Kidney (tissue), 13 donors: ENCODE measurements at regions not wholly inside any gene's neighbourhood (a gene's known extent, or its start where the extent isn't known, plus 50 kb on each side); places are given as distances from the start of the nearest gene placed in this dataset.

Source experiments
- DNase-seq, 5 donors: peaks; one replicate each; pipeline ENCODE4 v3.0.0-alpha.2; 2013 to 2020
- FAIRE-seq: peaks from 2 replicates; lab custom pipeline; 2012; peaks lifted over from hg19 to GRCh38; lab: Jason Lieb, UNC
- H3K27ac ChIP-seq, 2 donors: one replicate each; pipeline ENCODE4 v1.7.0; 2013; ENCODE audit warnings: low read depth in 2 of 2, low read length in 2 of 2, inconsistent platforms in 1 of 2
- H3K27me3 ChIP-seq: one replicate; pipeline ENCODE4 v1.7.1; 2013; ENCODE audit warnings: low read length, inconsistent platforms; ENCODE audit not compliant: control insufficient read depth, insufficient read depth
- H3K36me3 ChIP-seq, 3 donors: one replicate each; pipeline versions ENCODE4 v1.7.0 to v1.7.1; 2013; ENCODE audit warnings: low read length in 3 of 3, control low read depth in 1 of 3, inconsistent platforms in 1 of 3; ENCODE audit not compliant: insufficient read depth in 3 of 3, control insufficient read depth in 2 of 3
- H3K4me1 ChIP-seq, 3 donors: one replicate each; pipeline versions ENCODE4 v1.7.0 to v1.7.1; 2013; ENCODE audit warnings: low read length in 3 of 3, inconsistent platforms in 1 of 3, low read depth in 1 of 3; ENCODE audit not compliant: control insufficient read depth in 2 of 3, insufficient read depth in 2 of 3
- H3K4me3 ChIP-seq, 3 donors: one replicate each; pipeline versions ENCODE4 v1.7.0 to v1.8.1; 2013; ENCODE audit warnings: low read length in 3 of 3, control low read depth in 1 of 3, inconsistent platforms in 1 of 3
- H3K9ac ChIP-seq, 3 donors: one replicate each; pipeline versions ENCODE4 v1.7.0 to v1.7.1; 2013; ENCODE audit warnings: low read length in 3 of 3, control low read depth in 1 of 3, inconsistent platforms in 1 of 3
- H3K9me3 ChIP-seq, 3 donors: one replicate each; pipeline versions ENCODE4 v1.7.0 to v1.7.1; 2013; ENCODE audit warnings: low read length in 3 of 3, control low read depth in 1 of 3, inconsistent platforms in 1 of 3; ENCODE audit not compliant: control insufficient read depth in 2 of 3, insufficient read depth in 1 of 3
- CTCF ChIP-seq: IDR thresholded peaks from 3 replicates; pipeline ENCODE4 v1.5.1; 2012; ENCODE audit warnings: mild to moderate bottlenecking, moderate library complexity, borderline replicate concordance; ENCODE audit not compliant: insufficient read depth; ENCODE audit errors: extremely low read depth
- intact Hi-C: fragments of 100-400 bp; cut with DNase I; formaldehyde crosslinking; loops from one replicate; pipeline ENCODE4 v1.11.1; 2022
- donor health status: control.
- donor health status: control.
- donor health status: control.
- donor health status: control.
- donor health status: control.
- donor health status: DM: yes; HTN: yes; CAD: no.
- donor health status: Normal renal cell carcinoma (clear cell type).

- Histone ChIP-seq H3K36me3 (no peaks in the 10 kb centered on the region), H3K4me3 (no peak overlapping the region), H3K27ac (no peak overlapping the region), H3K9ac (no peak overlapping the region), H3K27me3 (no peaks in the 10 kb centered on the region), H3K9me3 (peaks cover 0 to 8% (median 0%) of the 10 kb centered on the region in 3 donors), H3K4me1 (no peaks in the 10 kb centered on the region)
- DNase-seq (no peak), FAIRE-seq (no peak)
- intact Hi-C loops: no loop called here
- no peak for TF ChIP-seq CTCF
These were observed 178.9 kb upstream of the MGAT4C start for GRCh38 chr12:86435053-86435452.

- no peak for TF ChIP-seq CTCF
- intact Hi-C loops: no loop called here
- H3K9me3 ChIP-seq: peaks cover 0 to 12% (median 0%) of the 10 kb centered on the region in 3 donors
- H3K9ac ChIP-seq: no peak overlapping the region
- no peak overlapping the region for H3K4me3 ChIP-seq
- no peak for FAIRE-seq
- no peaks in the 10 kb centered on the region for H3K27me3 ChIP-seq
- H3K4me1 ChIP-seq: no peaks in the 10 kb centered on the region
- no peaks in the 10 kb centered on the region for H3K36me3 ChIP-seq
- H3K27ac ChIP-seq: no peak overlapping the region
- DNase-seq: no peak
These were observed 173.6 kb upstream of the MGAT4C start for GRCh38 chr12:86429824-86430223.

- TF ChIP-seq CTCF: no peak
- Histone ChIP-seq H3K4me1 (no peaks in the 10 kb centered on the region), H3K27ac (no peak overlapping the region), H3K27me3 (no peaks in the 10 kb centered on the region), H3K9me3 (no peaks in the 10 kb centered on the region), H3K9ac (no peak overlapping the region), H3K4me3 (no peak overlapping the region), H3K36me3 (no peaks in the 10 kb centered on the region)
- intact Hi-C loops: no loop called here
- DNase-seq (no peak), FAIRE-seq (no peak)
These were observed 165.1 kb upstream of the MGAT4C start for GRCh38 chr12:86421333-86421732.

GRCh38 chr12:86414201-86414600 is 158.0 kb upstream of the MGAT4C start:
- no peak overlapping the region for H3K9ac ChIP-seq
- no peak overlapping the region for H3K27ac ChIP-seq
- no peaks in the 10 kb centered on the region for H3K36me3 ChIP-seq
- no peaks in the 10 kb centered on the region for H3K4me1 ChIP-seq
- H3K4me3 ChIP-seq: no peak overlapping the region
- H3K27me3 ChIP-seq: no peaks in the 10 kb centered on the region
- intact Hi-C loops: no loop called here
- TF ChIP-seq CTCF: no peak
- DNase-seq (no peak), FAIRE-seq (no peak)
- peaks cover 0 to 7% (median 0%) of the 10 kb centered on the region in 3 donors for H3K9me3 ChIP-seq
